K562 (cell line): ENCODE measurements at regions not wholly inside any gene's neighbourhood (a gene's known extent, or its start where the extent isn't known, plus 50 kb on each side); places are given as distances from the start of the nearest gene placed in this dataset.

Experiments
- ETV1 ChIP-seq: fragments of 450-650 bp; conservative IDR thresholded peaks from 2 replicates; pipeline ENCODE4 v1.6.1; 2016; ENCODE audit warnings: missing genetic modification characterization, control low read depth, low read depth, missing compliant biosample characterization
- HDAC6 ChIP-seq: IDR thresholded peaks from 2 replicates; pipeline ENCODE4 v1.6.1; 2012; ENCODE audit warnings: low read depth, mild to moderate bottlenecking, control low read depth, inconsistent platforms, low read length, moderate library complexity
- JUN ChIP-seq, 2 experiments: sonication (generic) in 1 of 2; formaldehyde crosslinking in 1 of 2; IDR thresholded peaks; 2 replicates each; pipeline versions ENCODE4 v1.6.1 to v1.8.0; 2012 to 2022; ENCODE audit warnings: borderline replicate concordance in 2 of 2, mild to moderate bottlenecking in 2 of 2, improper control_type of control experiment in 1 of 2, low read depth in 1 of 2, low read length in 1 of 2, missing genetic modification reagents in 1 of 2
- LEF1 ChIP-seq: fragments of 450-650 bp; IDR thresholded peaks from 2 replicates; pipeline ENCODE4 v1.6.1; 2016; ENCODE audit warnings: mild to moderate bottlenecking
- NONO ChIP-seq, 2 experiments: fragments of 200-400 bp in 1 of 2; fragments of 450-650 bp in 1 of 2; formaldehyde crosslinking in 1 of 2; IDR thresholded peaks; 2 replicates each; pipeline ENCODE4 v1.6.1; 2017; ENCODE audit warnings: low read depth in 2 of 2, mild to moderate bottlenecking in 2 of 2, moderate library complexity in 2 of 2, low read length in 1 of 2
- RAD21 ChIP-seq, 2 experiments: fragments of 250-450 bp in 1 of 2; fragments of 450-650 bp in 1 of 2; sonication (Bioruptor Pico) in 1 of 2; formaldehyde crosslinking in 1 of 2; IDR thresholded peaks in 1 of 2; conservative IDR thresholded peaks in 1 of 2; 2 replicates each; pipeline versions ENCODE4 v1.4.0 to v1.8.0; 2020 to 2022; ENCODE audit warnings: mild to moderate bottlenecking in 2 of 2, moderate library complexity in 1 of 2
- TAF1 ChIP-seq: IDR thresholded peaks from 2 replicates; pipeline ENCODE4 v1.6.1; 2011; ENCODE audit warnings: mild to moderate bottlenecking, low read length, moderate library complexity; ENCODE audit not compliant: insufficient read depth, control insufficient read depth, severe bottlenecking; ENCODE audit errors: extremely low read depth
- ZNF589 ChIP-seq: fragments of 200-800 bp; sonication (Bioruptor generic); IDR thresholded peaks from 2 replicates; pipeline ENCODE4 v1.6.1; 2016; ENCODE audit warnings: low read depth, missing genetic modification characterization, missing compliant biosample characterization
- ZNF699 ChIP-seq: fragments of 250-450 bp; sonication (Bioruptor Pico); IDR thresholded peaks from 2 replicates; pipeline ENCODE4 v1.8.0; 2021; ENCODE audit warnings: mild to moderate bottlenecking, moderate library complexity; ENCODE audit not compliant: insufficient replicate concordance
- TF ChIP-seq, protein P1 (sequence below), 3 experiments: IDR thresholded peaks in 2 of 3; conservative IDR thresholded peaks in 1 of 3; 2 replicates each; pipeline ENCODE4 v1.5.1; 2011 to 2012; ENCODE audit warnings: low read length in 3 of 3, mild to moderate bottlenecking in 3 of 3, control low read depth in 2 of 3, improper control_type of control experiment in 1 of 3, inconsistent platforms in 1 of 3, low read depth in 1 of 3, mixed read lengths in 1 of 3, moderate library complexity in 1 of 3; ENCODE audit not compliant: insufficient read depth in 2 of 3
- TF ChIP-seq, protein P2 (sequence below): IDR thresholded peaks from 3 replicates; pipeline ENCODE4 v1.6.1; 2011; ENCODE audit warnings: borderline replicate concordance, mild to moderate bottlenecking; ENCODE audit not compliant: insufficient read length, insufficient read depth

DNA sequence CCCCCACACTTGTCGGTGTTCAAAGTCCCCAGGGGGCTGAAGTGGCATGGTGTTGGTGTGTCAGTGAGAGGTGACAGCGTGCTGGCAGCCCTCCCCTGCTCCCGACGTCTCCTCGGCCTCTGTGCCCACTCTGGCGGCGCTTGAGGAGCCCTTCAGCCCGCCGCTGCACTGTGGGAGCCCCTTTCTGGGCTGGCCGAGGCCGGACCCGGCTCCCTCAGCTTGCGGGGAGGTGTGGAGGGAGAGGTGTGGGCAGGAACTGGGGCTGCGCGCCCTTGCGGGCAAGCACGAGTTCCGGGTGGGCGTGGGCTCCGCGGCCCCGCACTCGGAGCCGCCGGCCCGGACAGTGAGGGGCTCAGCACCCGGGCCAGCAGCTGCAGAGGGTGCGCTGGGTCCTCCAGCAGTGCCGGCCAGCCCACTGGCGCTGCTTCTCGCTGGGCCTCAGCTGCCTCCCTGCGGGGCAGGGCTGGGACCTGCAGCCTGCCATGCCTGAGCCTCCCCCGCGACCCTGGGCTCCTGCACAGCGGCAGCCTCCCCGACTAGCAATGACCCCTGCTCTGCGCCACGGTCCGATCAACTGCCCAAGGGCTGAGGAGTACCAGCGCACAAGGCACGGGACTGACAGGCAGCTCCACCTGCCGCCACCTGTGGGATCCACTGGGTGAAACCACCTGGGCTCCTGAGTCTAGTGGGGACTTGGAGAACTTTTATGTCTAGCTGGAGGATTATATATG is 224.1 kb upstream of the RIOK2 start:
- TF ChIP-seq TAF1, result no peak
- TF ChIP-seq ZNF699 (CRISPR knock-in tag), result no peak
- TF ChIP-seq HDAC6, result no peak
- no peak for TF ChIP-seq ZNF589 (CRISPR knock-in tag)
- TF ChIP-seq JUN (IDR thresholded peaks at IDR 0.05; ENCODE audit: borderline replicate concordance, low read depth, low read length), result no peak
- no peak for TF ChIP-seq JUN (CRISPR knock-in tag; IDR thresholded peaks at IDR 0.05; ENCODE audit: borderline replicate concordance)
- TF ChIP-seq, protein P1, sequence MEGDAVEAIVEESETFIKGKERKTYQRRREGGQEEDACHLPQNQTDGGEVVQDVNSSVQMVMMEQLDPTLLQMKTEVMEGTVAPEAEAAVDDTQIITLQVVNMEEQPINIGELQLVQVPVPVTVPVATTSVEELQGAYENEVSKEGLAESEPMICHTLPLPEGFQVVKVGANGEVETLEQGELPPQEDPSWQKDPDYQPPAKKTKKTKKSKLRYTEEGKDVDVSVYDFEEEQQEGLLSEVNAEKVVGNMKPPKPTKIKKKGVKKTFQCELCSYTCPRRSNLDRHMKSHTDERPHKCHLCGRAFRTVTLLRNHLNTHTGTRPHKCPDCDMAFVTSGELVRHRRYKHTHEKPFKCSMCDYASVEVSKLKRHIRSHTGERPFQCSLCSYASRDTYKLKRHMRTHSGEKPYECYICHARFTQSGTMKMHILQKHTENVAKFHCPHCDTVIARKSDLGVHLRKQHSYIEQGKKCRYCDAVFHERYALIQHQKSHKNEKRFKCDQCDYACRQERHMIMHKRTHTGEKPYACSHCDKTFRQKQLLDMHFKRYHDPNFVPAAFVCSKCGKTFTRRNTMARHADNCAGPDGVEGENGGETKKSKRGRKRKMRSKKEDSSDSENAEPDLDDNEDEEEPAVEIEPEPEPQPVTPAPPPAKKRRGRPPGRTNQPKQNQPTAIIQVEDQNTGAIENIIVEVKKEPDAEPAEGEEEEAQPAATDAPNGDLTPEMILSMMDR (IDR thresholded peaks at IDR 0.05 in 2 of 3, conservative IDR thresholded peaks at IDR 0.05 in 1 of 3; ENCODE audit: insufficient read depth in 2 of 3, low read depth in 1 of 3, low read length in 3 of 3), result no peak
- no peak for TF ChIP-seq LEF1
- TF ChIP-seq NONO (IDR thresholded peaks at IDR 0.05; ENCODE audit: low read depth in 2 of 2, low read length in 1 of 2), result no peak
- no peak for TF ChIP-seq ETV1 (tag)
- TF ChIP-seq RAD21 (CRISPR knock-in tag; conservative IDR thresholded peaks at IDR 0.05 in 1 of 2, IDR thresholded peaks at IDR 0.05 in 1 of 2), result no peak
- TF ChIP-seq, protein P2, sequence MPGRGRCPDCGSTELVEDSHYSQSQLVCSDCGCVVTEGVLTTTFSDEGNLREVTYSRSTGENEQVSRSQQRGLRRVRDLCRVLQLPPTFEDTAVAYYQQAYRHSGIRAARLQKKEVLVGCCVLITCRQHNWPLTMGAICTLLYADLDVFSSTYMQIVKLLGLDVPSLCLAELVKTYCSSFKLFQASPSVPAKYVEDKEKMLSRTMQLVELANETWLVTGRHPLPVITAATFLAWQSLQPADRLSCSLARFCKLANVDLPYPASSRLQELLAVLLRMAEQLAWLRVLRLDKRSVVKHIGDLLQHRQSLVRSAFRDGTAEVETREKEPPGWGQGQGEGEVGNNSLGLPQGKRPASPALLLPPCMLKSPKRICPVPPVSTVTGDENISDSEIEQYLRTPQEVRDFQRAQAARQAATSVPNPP, result no peak
